ENCODE measurements at regions not wholly inside any gene's neighbourhood (a gene's known extent, or its start where the extent isn't known, plus 50 kb on each side); places are given as distances from the start of the nearest gene placed in this dataset.

DNA sequence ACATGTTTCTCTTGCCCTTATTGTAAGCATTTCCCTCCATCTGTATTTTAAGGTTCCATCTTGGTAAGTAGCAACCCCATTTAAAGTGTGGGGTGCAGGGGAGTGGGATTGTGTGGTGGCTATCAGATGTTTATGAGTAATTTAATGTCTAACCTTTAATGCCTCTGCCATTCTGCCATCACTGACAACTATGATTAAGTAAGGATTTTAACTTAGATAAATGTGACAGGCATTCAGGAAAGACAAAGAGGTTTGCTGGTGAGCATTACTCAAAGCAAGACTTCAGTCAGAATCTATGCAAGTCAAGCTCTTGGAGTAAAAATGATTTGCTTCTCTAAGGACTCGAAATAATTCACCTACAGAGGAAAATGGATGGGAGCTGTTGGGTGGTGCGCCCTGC, 143.0 kb downstream of the NXNL2 start:
- TF ChIP-seq, protein P1, sequence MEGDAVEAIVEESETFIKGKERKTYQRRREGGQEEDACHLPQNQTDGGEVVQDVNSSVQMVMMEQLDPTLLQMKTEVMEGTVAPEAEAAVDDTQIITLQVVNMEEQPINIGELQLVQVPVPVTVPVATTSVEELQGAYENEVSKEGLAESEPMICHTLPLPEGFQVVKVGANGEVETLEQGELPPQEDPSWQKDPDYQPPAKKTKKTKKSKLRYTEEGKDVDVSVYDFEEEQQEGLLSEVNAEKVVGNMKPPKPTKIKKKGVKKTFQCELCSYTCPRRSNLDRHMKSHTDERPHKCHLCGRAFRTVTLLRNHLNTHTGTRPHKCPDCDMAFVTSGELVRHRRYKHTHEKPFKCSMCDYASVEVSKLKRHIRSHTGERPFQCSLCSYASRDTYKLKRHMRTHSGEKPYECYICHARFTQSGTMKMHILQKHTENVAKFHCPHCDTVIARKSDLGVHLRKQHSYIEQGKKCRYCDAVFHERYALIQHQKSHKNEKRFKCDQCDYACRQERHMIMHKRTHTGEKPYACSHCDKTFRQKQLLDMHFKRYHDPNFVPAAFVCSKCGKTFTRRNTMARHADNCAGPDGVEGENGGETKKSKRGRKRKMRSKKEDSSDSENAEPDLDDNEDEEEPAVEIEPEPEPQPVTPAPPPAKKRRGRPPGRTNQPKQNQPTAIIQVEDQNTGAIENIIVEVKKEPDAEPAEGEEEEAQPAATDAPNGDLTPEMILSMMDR (IDR thresholded peaks at IDR 0.05), result no peak
- TF ChIP-seq POLR2A (IDR thresholded peaks at IDR 0.05), result no peak
